Pulmonary artery endothelial cell (primary cell): ENCODE measurements at regions not wholly inside any gene's neighbourhood (a gene's known extent, or its start where the extent isn't known, plus 50 kb on each side); places are given as distances from the start of the nearest gene placed in this dataset.
A peak's percentile ranks its signal among the peaks of the same experiment; 100 is the strongest.
"Not testable (repeated sequence)": the region's sequence is repeated elsewhere in the genome, so short reads cannot be mapped to it uniquely, and the experiment has no call there.

Experiments
- DNase-seq: peaks from one replicate; pipeline ENCODE4 v3.0.0-alpha.2; 2011; ENCODE audit warnings: low read depth, low spot score

GRCh38 chr2:8132351-8132831, 549.5 kb upstream of the ID2 start:
- no peak for DNase-seq

GRCh38 chr2:8132879-8133278, 549.0 kb upstream of the ID2 start:
- no peak for DNase-seq

- DNase-seq: no peak
These were observed 548.5 kb upstream of the ID2 start for GRCh38 chr2:8133363-8133762.

- DNase-seq: no peak
These were observed 547.9 kb upstream of the ID2 start for GRCh38 chr2:8133913-8134472.

GRCh38 chr2:8134473-8134932, 547.4 kb upstream of the ID2 start:
- no peak for DNase-seq

- DNase-seq: no peak
These were observed 546.7 kb upstream of the ID2 start for GRCh38 chr2:8134985-8135682.

GRCh38 chr2:8137801-8138200, 544.1 kb upstream of the ID2 start:
- no peak for DNase-seq

- DNase-seq: no peak
These were observed 543.3 kb upstream of the ID2 start for GRCh38 chr2:8138525-8138922.

- no peak for DNase-seq
These were observed 542.8 kb upstream of the ID2 start for GRCh38 chr2:8138923-8139667.

GRCh38 chr2:8139668-8140200, 542.1 kb upstream of the ID2 start:
- DNase-seq: no peak

GRCh38 chr2:8141079-8141707, 540.7 kb upstream of the ID2 start:
- no peak for DNase-seq

GRCh38 chr2:8141780-8142179, 540.1 kb upstream of the ID2 start:
- no peak for DNase-seq

GRCh38 chr2:8142461-8142860, 539.4 kb upstream of the ID2 start:
- no peak for DNase-seq

GRCh38 chr2:8144131-8144631, 537.7 kb upstream of the ID2 start:
- DNase-seq: no peak

GRCh38 chr2:8144785-8145184, 537.1 kb upstream of the ID2 start:
- DNase-seq: no peak

GRCh38 chr2:8145375-8145774, 536.5 kb upstream of the ID2 start:
- DNase-seq: not testable (repeated sequence)

- no peak for DNase-seq
These were observed 535.5 kb upstream of the ID2 start for GRCh38 chr2:8146132-8147005.

GRCh38 chr2:8148260-8149006, 533.4 kb upstream of the ID2 start:
- DNase-seq: peak; percentile 37

- DNase-seq: no peak
These were observed 532.9 kb upstream of the ID2 start for GRCh38 chr2:8149007-8149405.

- DNase-seq: no peak
These were observed 531.8 kb upstream of the ID2 start for GRCh38 chr2:8149985-8150539.
